ENCODE measurements at regions not wholly inside any gene's neighbourhood (a gene's known extent, or its start where the extent isn't known, plus 50 kb on each side); places are given as distances from the start of the nearest gene placed in this dataset.

GRCh38 chr3:976006-976405 is 116.8 kb upstream of the CNTN6 start:
- no peak for TF ChIP-seq POLR2A (IDR thresholded peaks at IDR 0.05; ENCODE audit: low read depth, low read length)
- no peak for TF ChIP-seq POLR2AphosphoS5 (IDR thresholded peaks at IDR 0.05; ENCODE audit: low read depth, low read length)
- TF ChIP-seq POU2F2 (IDR thresholded peaks at IDR 0.05; ENCODE audit: low read depth, low read length), result no peak
- no peak for TF ChIP-seq TAF1 (IDR thresholded peaks at IDR 0.05; ENCODE audit: low read depth, low read length)
- no peak for TF ChIP-seq SPI1 (IDR thresholded peaks at IDR 0.05; ENCODE audit: low read depth, low read length)
- no peak for TF ChIP-seq PAX5 (IDR thresholded peaks at IDR 0.05; ENCODE audit: insufficient read depth, low read length, severe bottlenecking)
